Caco-2 (cell line): ENCODE measurements at regions not wholly inside any gene's neighbourhood (a gene's known extent, or its start where the extent isn't known, plus 50 kb on each side); places are given as distances from the start of the nearest gene placed in this dataset.

ENCODE experiments used
- BruUV-seq: library from RNA; stranded (reverse); fragments of 400-500 nt; replicated peaks from 2 replicates; lab custom pipeline; 2021; lab: Mats Ljungman, UMichigan
- CTCF ChIA-PET: fragments of 300-600 bp; sonication (Branson Sonifier 250); formaldehyde crosslinking; loops from one replicate; lab custom pipeline; 2022; ENCODE audit warnings: antibody characterized with exemption; lab: Charles Lee
- POLR2A ChIA-PET: fragments of 300-600 bp; sonication (Branson Sonifier 250); formaldehyde crosslinking; loops from one replicate; lab custom pipeline; 2022; ENCODE audit warnings: antibody characterized with exemption; lab: Charles Lee
- DNase-seq, 2 experiments: peaks; one replicate each; pipeline versions ENCODE4 v3.0.0 to v3.0.0-alpha.2; 2020 to 2022
- H3K27me3 ChIP-seq: replicated peaks from 2 replicates; pipeline ENCODE4 v1.6.0; 2011; ENCODE audit warnings: low read length; ENCODE audit not compliant: control insufficient read depth, insufficient read depth
- H3K36me3 ChIP-seq: 2 replicates; pipeline ENCODE4 v1.5.1; 2011; ENCODE audit warnings: low read length; ENCODE audit not compliant: control insufficient read depth, insufficient read depth
- H3K4me1 ChIP-seq: fragments of 250-450 bp; sonication (Bioruptor Pico); 2 replicates; pipeline ENCODE4 v1.5.1; 2020; ENCODE audit warnings: mild to moderate bottlenecking
- H3K4me3 ChIP-seq: 2 replicates; pipeline ENCODE4 v1.5.1; 2011; ENCODE audit warnings: low read depth, mild to moderate bottlenecking, control low read depth, low read length
- H3K9me3 ChIP-seq: fragments of 250-450 bp; sonication (Bioruptor Pico); 2 replicates; pipeline ENCODE4 v1.5.1; 2020; ENCODE audit warnings: mild to moderate bottlenecking, moderate library complexity
- H3K27ac Mint-ChIP-seq: one replicate; pipeline ENCODE4 v1.8.0; 2022; ENCODE audit warnings: mixed read lengths; ENCODE audit not compliant: unreplicated experiment
- H3K27me3 Mint-ChIP-seq: one replicate; pipeline ENCODE4 v1.8.0; 2022; ENCODE audit warnings: mixed read lengths; ENCODE audit not compliant: insufficient read depth, unreplicated experiment
- H3K36me3 Mint-ChIP-seq: one replicate; pipeline ENCODE4 v1.8.0; 2022; ENCODE audit warnings: mild to moderate bottlenecking, mixed read lengths; ENCODE audit not compliant: insufficient read depth, unreplicated experiment
- H3K4me1 Mint-ChIP-seq: one replicate; pipeline ENCODE4 v1.8.0; 2022; ENCODE audit warnings: low read depth, mixed read lengths; ENCODE audit not compliant: unreplicated experiment
- H3K4me3 Mint-ChIP-seq: one replicate; pipeline ENCODE4 v1.8.0; 2022; ENCODE audit warnings: mild to moderate bottlenecking, moderate library complexity, mixed read lengths; ENCODE audit not compliant: unreplicated experiment
- H3K9me3 Mint-ChIP-seq: one replicate; pipeline ENCODE4 v1.8.0; 2022; ENCODE audit warnings: mixed read lengths; ENCODE audit not compliant: unreplicated experiment
- intact Hi-C: fragments of 100-400 bp; cut with micrococcal nuclease; formaldehyde crosslinking; loops from one replicate; pipeline ENCODE4 v1.10.0; 2022; ENCODE audit not compliant: unreplicated experiment
- TF ChIP-seq, protein P1 (sequence below), 2 experiments: fragments of 200-600 bp in 1 of 2; IDR thresholded peaks; 1 replicate in 1 of 2; 2 replicates in 1 of 2; pipeline versions ENCODE4 v1.5.1 to v1.8.0; 2011 to 2022; ENCODE audit warnings: antibody characterized with exemption in 1 of 2, control low read depth in 1 of 2, inconsistent platforms in 1 of 2, low read depth in 1 of 2, low read length in 1 of 2, mild to moderate bottlenecking in 1 of 2, moderate library complexity in 1 of 2; ENCODE audit not compliant: insufficient read depth in 1 of 2, severe bottlenecking in 1 of 2, unreplicated experiment in 1 of 2

DNA sequence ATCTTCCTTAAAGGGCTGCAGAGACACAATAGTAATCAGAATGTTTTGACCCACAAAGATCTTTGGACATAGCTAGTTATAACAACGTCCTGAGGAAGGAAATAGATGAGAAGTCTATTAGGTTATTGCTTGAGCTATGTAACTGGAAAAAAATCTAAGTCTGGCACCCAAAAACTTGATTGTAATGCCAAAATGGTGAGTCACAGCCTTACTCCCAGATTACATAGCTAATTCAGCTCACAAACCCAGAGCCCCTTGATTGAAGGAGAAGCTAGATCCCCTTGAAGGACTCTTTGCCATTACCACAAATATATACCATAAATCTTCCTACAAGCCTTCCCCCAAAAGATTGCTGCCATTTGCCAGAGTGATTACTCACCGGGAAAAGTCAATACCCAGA is 341.8 kb upstream of the KIF2A start:
- Histone ChIP-seq H3K9me3 (no peaks in the 10 kb centered on the region), H3K4me3 (no peak overlapping the region), H3K27me3 (no peaks in the 10 kb centered on the region), H3K36me3 (no peaks in the 10 kb centered on the region), H3K4me1 (no peaks in the 10 kb centered on the region)
- H3K4me3 Mint-ChIP-seq = no peak overlapping the region
- TF ChIP-seq, protein P1, sequence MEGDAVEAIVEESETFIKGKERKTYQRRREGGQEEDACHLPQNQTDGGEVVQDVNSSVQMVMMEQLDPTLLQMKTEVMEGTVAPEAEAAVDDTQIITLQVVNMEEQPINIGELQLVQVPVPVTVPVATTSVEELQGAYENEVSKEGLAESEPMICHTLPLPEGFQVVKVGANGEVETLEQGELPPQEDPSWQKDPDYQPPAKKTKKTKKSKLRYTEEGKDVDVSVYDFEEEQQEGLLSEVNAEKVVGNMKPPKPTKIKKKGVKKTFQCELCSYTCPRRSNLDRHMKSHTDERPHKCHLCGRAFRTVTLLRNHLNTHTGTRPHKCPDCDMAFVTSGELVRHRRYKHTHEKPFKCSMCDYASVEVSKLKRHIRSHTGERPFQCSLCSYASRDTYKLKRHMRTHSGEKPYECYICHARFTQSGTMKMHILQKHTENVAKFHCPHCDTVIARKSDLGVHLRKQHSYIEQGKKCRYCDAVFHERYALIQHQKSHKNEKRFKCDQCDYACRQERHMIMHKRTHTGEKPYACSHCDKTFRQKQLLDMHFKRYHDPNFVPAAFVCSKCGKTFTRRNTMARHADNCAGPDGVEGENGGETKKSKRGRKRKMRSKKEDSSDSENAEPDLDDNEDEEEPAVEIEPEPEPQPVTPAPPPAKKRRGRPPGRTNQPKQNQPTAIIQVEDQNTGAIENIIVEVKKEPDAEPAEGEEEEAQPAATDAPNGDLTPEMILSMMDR (IDR thresholded peaks at IDR 0.05; ENCODE audit: insufficient read depth in 1 of 2, low read depth in 1 of 2, low read length in 1 of 2, severe bottlenecking in 1 of 2, unreplicated experiment in 1 of 2) = no peak
- H3K27ac Mint-ChIP-seq = no peak overlapping the region
- CTCF ChIA-PET = no interaction called here
- peaks cover 3% of the 10 kb centered on the region for H3K27me3 Mint-ChIP-seq
- H3K9me3 Mint-ChIP-seq = no peaks in the 10 kb centered on the region
- H3K4me1 Mint-ChIP-seq = peaks cover 7% of the 10 kb centered on the region
- BruUV-seq = no TSS peak
- no peak for DNase-seq
- POLR2A ChIA-PET = no interaction called here
- intact Hi-C loops = no loop called here
- no peaks in the 10 kb centered on the region for H3K36me3 Mint-ChIP-seq

DNA sequence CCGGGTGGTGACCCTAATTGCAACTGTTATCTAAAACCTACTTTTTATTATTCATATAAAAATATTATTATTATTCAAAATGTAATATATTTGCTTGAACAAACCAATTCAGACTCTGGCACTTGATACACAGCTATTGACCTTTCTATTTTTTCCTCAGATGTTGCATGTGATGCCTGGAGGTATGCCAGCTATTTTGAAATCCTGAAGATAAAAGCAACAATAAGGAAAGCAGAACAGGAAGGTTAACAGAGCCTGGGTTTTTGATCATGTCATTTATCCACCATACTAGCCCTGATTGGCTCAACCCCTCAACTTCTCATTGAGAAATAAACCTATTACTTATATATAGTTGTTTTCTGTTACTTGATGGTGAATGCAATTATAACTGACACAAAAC is 340.9 kb upstream of the KIF2A start:
- Histone ChIP-seq H3K9me3 (no peaks in the 10 kb centered on the region), H3K4me3 (no peak overlapping the region), H3K36me3 (no peaks in the 10 kb centered on the region), H3K4me1 (no peaks in the 10 kb centered on the region), H3K27me3 (no peaks in the 10 kb centered on the region; the same call in 1 of the 2 replicates)
- TF ChIP-seq, protein P1 (IDR thresholded peaks at IDR 0.05; ENCODE audit: insufficient read depth in 1 of 2, low read depth in 1 of 2, low read length in 1 of 2, severe bottlenecking in 1 of 2, unreplicated experiment in 1 of 2) = no peak
- intact Hi-C loops = no loop called here
- Mint-ChIP-seq H3K27me3 (no peaks in the 10 kb centered on the region), H3K4me3 (no peak overlapping the region), H3K27ac (no peak overlapping the region), H3K9me3 (no peaks in the 10 kb centered on the region), H3K36me3 (no peaks in the 10 kb centered on the region), H3K4me1 (peaks cover 7% of the 10 kb centered on the region)
- ChIA-PET CTCF (no interaction called here), POLR2A (no interaction called here)
- BruUV-seq = no TSS peak
- no peak for DNase-seq

DNA sequence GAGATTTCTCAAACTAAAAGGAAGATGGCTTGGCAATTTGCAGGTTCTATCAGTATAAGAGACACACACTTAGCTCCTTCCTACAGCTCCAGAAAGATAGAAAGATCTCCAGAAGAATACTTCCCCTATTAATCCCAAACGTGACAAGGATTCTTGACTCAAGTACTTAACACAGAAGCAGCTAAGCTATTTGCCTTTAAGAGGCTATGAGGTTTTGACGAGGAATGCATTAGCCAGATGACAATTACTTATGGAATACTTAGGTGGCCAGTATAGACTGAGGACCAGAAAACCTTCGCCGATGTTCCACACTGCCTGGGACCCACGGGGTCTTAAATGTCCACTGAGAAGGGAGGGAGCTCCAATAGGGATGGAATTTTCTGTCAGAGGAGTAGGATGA is 340.5 kb upstream of the KIF2A start:
- Histone ChIP-seq H3K4me1 (no peaks in the 10 kb centered on the region), H3K9me3 (no peaks in the 10 kb centered on the region), H3K36me3 (no peaks in the 10 kb centered on the region), H3K27me3 (no peaks in the 10 kb centered on the region; the same call in 1 of the 2 replicates), H3K4me3 (no peak overlapping the region)
- Mint-ChIP-seq H3K4me3 (no peak overlapping the region), H3K27me3 (no peaks in the 10 kb centered on the region), H3K36me3 (no peaks in the 10 kb centered on the region), H3K9me3 (no peaks in the 10 kb centered on the region), H3K4me1 (peaks cover 7% of the 10 kb centered on the region), H3K27ac (no peak overlapping the region)
- no peak for DNase-seq
- intact Hi-C loops = no loop called here
- ChIA-PET CTCF (interaction anchor here (0.6 kb wide), 1 partner anchor 23 kb away, joined by 3 read pairs; no protein-coding TSS in a partner anchor), POLR2A (no interaction called here)
- TF ChIP-seq, protein P1 (IDR thresholded peaks at IDR 0.05; ENCODE audit: insufficient read depth in 1 of 2, low read depth in 1 of 2, low read length in 1 of 2, severe bottlenecking in 1 of 2, unreplicated experiment in 1 of 2) = no peak
- no TSS peak for BruUV-seq
